GM21717 (cell line): ENCODE measurements at regions not wholly inside any gene's neighbourhood (a gene's known extent, or its start where the extent isn't known, plus 50 kb on each side); places are given as distances from the start of the nearest gene placed in this dataset.

Experiments used
- ATAC-seq: cut with Tn5 transposase; IDR thresholded peaks from one replicate; pipeline ENCODE4 v1.9.1; 2021; ENCODE audit warnings: mild to moderate bottlenecking, moderate library complexity; ENCODE audit not compliant: unreplicated experiment

DNA sequence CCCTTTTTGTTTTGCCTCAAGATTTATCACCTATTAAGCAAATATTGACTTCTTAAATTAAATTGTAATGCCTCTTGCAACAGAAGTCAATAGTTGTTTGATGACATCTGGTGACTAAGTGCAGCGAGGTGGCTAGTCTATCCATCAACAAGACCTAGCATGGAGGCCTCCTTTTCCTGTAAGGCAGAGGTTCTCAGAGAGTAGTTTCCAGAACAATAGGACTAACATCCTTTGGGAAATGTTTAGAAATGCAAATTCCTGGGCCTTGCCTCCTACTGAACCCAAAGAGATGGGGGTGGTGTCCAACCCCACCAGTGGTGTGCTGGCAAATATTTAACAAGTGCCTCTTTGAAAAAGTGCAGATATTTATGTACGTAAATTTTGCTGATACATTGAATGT lies 143.7 kb downstream of the SCP2D1 start:
- no peak for ATAC-seq

DNA sequence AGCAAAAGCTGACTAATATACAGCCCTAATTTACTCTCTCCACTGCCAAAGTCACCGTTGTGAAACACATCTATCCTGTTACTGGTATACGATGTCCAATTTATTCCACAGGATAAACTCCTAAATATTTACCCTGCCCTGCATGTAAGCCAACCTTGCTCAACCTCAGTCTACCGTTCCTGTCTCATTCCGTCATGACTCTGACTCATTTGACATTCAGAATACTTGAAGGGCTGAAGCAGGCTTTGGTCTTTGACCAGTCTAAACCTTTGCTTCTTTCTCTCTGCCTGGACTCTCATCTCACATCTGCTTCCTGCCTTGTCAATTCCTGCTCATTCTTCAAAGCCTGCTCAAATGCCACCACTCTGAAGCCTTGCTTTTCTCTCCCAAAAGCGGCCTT lies 157.5 kb downstream of the SCP2D1 start:
- no peak for ATAC-seq

DNA sequence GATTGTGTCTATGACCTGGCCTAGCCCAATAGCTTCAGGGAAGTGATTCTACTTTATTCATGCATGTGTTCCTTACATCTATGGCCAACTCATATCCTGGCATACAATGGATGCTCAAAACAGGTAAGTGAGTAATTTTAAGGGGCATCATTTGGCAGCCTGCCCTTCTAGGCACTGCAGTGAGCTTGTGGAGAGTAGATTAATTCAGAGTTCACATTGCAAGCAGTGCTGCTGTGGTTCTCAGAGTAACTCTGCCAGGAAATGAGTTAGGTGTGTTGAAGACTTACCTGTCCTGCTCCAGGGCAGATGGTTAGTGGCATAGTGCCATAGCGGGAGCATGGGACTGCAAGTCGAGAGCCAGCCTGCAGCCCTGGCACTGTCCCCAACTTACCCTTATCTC lies 158.0 kb downstream of the SCP2D1 start:
- ATAC-seq, result no peak

- no peak for ATAC-seq
Measured at GRCh38 chr20:18972251-18972876, 158.8 kb downstream of the SCP2D1 start.

DNA sequence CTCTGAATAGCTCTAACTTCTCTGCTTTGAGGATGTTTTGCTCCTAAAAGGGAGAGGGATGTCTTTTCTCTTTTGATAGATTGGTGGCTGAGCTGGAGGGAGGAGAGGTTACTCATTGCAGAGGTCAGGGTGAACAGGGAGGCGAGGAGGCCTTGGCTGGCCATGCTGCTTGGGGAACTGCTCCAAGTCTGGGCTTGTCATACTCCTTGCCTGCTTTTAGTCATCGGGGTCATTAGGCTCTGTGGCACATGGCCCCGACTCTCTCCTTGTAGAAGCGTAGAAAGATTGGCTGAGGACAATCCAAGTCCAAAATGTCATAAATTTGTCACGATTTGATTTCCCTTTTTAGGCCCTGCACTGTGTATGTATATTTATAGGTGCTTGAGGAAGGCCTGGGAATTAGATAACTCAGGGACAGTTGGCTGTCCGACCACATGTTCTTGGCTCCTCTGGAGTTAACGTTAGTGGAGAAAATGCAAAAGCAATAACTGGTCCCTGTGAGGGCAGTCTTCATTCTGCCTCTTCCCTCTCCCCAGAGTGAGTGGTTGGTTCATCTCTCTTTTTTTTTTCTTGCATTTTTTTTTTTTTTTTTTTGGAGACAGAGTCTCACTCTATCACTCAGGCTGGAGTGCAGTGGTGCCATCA lies 160.1 kb downstream of the SCP2D1 start:
- no peak for ATAC-seq

DNA sequence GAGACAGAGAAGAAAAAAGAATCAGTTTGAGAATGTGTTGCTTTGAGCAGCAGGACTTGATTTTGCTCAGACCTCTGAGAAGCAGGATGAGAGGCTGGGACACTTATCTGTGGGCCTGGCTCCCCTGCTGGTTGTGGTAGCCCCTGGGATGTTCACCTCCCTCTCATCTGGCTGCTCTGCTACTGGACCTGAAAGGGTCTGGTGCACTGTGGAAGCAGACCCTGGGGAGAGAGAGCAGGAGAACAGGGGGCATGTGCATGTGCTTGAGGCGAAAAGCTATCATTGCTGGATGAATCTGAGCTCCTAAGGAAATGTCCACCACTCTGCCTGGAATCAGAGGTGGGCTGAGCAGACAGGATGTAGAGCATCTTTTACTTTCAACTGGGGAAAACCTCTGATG lies 161.1 kb downstream of the SCP2D1 start:
- ATAC-seq, result no peak

DNA sequence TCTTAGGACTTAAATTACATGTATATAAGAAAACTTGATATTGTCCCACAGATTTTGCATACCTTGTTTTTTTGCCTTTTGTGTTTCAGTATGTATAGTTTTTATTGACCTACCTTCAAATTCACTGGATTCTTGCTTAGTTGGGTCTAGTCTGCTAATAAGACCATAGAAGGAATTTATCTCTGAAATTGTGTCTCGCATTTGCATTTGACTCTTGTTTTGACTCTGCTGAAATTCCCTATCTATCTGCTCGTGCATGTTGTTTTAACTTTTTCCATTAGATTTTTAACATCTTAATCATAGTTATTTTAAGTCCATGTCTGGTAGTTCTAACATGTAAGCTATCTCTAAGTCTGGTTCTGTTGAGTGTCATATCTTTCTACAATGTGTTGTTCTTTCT lies 163.9 kb downstream of the SCP2D1 start:
- no peak for ATAC-seq

- ATAC-seq, result no peak
Measured at GRCh38 chr20:18978311-18978710, 164.7 kb downstream of the SCP2D1 start.

DNA sequence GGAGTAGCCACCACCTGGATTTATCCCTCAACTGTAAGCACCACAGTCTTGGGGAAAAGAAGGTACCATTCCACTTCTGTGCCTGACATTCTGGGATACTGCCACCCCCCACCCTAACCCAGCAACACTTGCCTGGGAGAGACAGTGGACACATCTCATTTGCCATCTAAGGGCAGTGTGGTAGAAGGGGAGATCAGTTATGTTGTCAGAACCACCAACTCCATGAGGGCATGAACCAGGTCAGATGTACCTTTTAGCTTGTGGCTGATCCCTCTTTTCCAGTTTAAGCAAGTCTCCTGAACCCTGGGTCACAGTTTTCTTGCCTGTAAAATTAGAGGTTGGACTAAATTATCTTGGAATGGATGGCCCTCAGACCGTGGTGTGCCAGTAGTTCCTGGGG lies 165.5 kb downstream of the SCP2D1 start:
- ATAC-seq, result no peak

DNA sequence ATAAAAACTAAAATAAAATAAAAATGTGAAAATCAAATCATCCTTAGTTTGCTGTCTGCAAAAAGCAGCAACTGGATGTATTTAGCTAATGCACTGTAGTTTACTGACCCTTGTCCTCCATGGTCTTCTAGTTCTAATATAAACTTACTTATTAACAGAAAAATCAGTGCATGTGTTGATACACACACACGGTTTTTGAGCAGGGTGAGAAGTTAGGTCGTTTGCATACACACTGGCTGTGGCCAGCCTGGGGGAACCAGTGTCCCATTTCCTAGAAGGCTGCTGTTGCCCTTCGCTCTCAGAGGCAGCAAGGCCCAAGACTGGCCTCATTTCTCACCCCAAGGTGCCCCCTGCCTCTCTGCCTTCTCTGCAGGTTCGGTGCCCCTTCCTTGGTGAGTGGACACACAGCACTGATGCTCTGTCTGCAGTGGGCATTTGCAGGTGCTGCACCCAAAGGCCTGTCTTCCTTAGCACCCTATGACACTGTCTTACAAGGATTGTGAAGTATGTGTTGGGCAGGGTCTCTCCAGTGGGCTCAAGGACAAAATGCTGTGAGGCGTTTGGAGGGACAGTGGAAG lies 168.5 kb downstream of the SCP2D1 start:
- no peak for ATAC-seq

DNA sequence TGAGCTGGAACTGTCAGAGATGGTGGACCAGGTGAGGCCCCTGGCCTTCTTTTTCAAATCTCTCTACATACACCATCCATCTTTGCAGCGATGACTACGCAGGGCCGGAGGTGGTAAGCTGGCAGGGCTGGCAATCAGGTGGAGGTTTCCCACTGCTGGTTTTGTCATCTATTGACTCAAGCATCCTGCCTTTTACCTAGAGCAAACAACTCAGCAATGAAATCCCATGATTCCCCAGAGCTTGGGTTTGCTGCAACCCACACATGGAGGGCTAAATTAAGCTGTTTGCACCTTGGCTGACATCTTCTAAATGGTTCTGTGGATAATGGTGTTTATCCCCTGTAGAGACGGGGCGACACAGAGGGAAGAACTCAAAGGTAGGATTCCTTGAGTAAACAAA lies 170.2 kb downstream of the SCP2D1 start:
- no peak for ATAC-seq

- ATAC-seq, result no peak
Measured at GRCh38 chr20:18984238-18985200, 170.9 kb downstream of the SCP2D1 start.

GRCh38 chr20:18985551-18985950 lies 172.0 kb downstream of the SCP2D1 start:
- ATAC-seq, result no peak

DNA sequence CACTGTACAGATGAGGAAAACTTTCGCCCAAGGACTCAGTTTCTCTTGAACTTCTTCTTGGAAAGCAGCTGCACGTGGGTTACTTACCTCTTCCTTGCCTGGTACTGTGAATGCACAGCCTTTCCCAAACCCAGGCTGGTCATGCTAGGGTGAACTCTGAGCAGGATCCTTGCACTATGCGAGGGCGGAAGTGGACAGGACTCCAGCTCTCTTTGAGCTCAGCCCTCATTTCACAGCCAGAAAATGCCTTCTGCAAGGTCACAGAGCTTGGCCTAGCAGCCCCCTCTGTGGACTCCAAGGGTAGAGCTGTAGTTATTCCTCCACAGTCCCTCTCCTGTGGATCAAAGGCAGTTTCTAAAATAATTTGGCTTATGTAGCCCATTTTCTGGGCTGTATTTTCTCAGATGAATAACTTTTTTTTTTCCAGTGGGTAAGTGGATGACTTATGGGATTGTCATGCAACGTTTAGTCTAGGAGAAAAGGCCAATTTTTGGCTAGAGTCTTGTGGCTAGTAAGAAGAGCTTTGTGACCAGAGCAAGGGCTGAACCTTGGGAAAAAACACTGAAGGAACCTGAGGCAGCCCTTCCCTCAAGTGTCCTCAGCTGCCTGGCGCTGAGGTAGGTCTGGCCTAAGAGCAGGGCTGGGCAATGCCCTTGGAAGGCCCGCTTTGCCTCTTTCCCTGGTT lies 172.7 kb downstream of the SCP2D1 start:
- ATAC-seq, result no peak

GRCh38 chr20:18986895-18987580 lies 173.5 kb downstream of the SCP2D1 start:
- no peak for ATAC-seq

DNA sequence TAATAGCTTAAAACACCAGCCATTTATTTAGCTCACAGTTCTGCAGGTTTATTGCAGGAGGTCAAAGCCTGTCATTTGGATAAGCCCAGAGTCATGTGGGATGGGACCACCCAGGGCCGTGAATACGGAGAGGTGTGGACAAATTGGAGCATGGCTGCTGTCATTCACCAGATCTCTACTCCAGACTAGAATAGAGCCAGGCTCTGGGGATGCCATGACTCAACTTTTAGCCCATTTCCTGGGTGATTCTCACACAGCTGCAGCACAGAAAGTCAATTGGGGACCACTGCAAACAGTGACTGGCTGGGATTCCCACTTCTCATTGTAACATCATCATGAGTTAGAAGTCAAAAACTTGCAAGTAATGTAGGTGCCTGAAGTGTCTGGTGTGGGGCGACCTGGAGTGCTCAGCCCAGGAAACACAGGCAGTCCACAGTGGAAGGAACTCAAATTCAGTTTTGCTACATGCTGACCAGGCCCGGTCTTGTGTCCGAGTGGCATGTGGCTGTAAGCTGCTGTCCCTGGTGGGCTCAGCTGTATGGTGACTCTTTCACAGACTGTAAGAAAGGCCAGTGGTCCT lies 174.3 kb downstream of the SCP2D1 start:
- no peak for ATAC-seq

- ATAC-seq, result no peak
Measured at GRCh38 chr20:18988701-18989100, 175.1 kb downstream of the SCP2D1 start.

GRCh38 chr20:18989736-18990474 lies 176.3 kb downstream of the SCP2D1 start:
- ATAC-seq, result no peak

DNA sequence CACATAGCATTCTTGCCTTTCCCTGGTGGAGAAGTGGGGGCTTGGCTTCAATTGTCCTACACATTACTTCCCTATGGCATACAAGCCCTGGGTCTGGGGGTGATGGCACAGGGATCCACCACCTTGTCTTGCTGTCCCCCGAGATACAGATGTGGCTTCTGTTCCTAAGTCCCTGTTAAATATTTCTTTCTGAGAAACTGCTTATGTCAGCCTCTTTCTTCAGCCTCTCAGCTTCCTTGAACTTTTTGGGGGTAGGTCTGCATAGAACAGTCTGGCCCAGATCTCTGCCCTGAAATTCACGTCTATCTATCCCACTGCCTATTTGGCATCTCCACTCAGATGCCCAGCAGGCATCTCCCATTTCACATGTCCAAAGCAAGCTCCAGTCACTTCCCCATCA lies 177.4 kb downstream of the SCP2D1 start:
- no peak for ATAC-seq
